ENCODE measurements at regions not wholly inside any gene's neighbourhood (a gene's known extent, or its start where the extent isn't known, plus 50 kb on each side); places are given as distances from the start of the nearest gene placed in this dataset.
"Not testable (repeated sequence)": the region's sequence is repeated elsewhere in the genome, so short reads cannot be mapped to it uniquely, and the experiment has no call there.

DNA sequence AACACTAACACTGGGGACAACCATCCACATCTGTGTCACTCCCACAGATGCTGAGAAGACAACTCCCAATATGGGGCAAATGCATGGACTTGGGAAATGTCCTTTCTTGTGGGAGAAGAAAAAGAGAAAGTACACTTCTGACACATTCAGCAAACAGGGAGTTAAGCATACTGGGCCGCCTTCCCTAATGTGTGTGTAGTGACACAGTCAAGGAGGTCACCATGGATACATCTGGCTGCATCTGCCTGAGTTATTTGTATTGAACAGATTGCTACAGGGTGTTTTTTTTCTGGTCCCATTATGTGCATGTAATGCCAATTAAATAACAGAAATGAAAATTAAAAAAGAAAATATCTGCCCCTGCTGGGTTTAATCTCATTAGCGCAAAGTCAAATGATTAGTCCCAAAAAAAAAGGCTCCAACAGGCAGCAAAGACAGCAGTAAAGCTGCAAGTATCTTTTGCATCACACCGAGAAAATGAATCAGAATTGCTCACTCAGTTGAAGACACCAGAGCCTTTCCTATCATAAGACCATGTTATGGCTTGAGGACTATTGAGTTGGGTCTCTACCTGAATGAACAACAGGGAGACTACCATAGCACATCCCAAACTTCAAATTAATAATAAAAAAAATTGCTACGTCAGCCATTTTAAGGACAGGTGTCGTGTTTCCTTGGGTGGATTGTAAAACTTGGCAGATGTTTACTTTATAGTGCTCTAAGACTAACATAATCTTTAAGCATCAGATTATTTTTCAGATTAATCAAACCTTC, 395.9 kb downstream of the DTWD2 start:
- DNase-seq (no peak), ATAC-seq (no peak)
- intact Hi-C loops (cut with DNase I), result no loop called here
- Histone ChIP-seq H3K27ac (no peak overlapping the region), H3K9me3 (no peaks in the 10 kb centered on the region), H3K4me1 (no peaks in the 10 kb centered on the region), H3K36me3 (no peaks in the 10 kb centered on the region), H3K4me3 (no peak overlapping the region), H3K27me3 (no peaks in the 10 kb centered on the region)
- TF ChIP-seq, protein P1, sequence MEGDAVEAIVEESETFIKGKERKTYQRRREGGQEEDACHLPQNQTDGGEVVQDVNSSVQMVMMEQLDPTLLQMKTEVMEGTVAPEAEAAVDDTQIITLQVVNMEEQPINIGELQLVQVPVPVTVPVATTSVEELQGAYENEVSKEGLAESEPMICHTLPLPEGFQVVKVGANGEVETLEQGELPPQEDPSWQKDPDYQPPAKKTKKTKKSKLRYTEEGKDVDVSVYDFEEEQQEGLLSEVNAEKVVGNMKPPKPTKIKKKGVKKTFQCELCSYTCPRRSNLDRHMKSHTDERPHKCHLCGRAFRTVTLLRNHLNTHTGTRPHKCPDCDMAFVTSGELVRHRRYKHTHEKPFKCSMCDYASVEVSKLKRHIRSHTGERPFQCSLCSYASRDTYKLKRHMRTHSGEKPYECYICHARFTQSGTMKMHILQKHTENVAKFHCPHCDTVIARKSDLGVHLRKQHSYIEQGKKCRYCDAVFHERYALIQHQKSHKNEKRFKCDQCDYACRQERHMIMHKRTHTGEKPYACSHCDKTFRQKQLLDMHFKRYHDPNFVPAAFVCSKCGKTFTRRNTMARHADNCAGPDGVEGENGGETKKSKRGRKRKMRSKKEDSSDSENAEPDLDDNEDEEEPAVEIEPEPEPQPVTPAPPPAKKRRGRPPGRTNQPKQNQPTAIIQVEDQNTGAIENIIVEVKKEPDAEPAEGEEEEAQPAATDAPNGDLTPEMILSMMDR (IDR thresholded peaks at IDR 0.05), result no peak

DNA sequence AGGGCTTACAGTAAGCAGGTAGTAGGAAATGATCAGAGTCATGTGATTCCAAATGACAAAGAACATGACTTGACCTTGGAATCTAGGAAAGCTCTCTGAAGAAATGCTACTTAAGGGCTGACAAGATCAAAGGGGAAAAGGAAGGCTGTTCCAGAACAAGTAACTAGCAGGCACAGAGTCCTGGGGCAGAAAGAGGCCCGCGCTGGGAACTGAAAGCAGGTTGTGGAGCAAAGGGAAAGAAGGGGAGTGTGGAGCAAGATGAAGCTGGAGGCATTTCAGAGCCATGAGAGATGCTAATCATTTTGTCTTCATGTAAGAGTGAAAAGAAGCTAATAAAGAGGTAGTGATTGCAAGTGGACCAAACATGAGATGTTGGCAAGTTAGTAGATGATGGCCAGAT, 397.5 kb downstream of the DTWD2 start:
- TF ChIP-seq, protein P1 (IDR thresholded peaks at IDR 0.05), result no peak

DNA sequence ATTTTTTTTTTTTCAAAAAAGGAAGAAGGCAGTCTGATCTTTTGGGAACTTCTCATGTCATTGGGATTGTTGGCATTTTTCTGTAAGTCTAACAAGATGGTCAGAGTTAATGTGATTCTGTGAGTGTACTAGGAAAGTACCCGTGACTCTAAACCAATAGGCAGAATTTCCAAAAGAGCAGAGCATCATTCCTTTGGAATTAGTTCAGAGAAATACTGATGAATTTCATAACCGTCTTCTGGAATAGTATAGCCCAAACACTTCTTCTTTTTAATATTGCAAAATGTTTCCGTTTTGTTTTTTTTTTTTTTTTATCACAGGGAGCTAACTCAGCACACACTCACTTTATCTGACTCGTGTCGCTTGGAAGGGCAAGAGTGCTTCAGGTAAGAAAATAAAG, 407.4 kb downstream of the DTWD2 start:
- ATAC-seq (no peak), DNase-seq (no peak)
- no peaks in the 10 kb centered on the region for H3K27me3 ChIP-seq
- intact Hi-C loops (cut with DNase I), result no loop called here
- no peak overlapping the region for H3K4me3 ChIP-seq
- H3K9me3 ChIP-seq, result no peaks in the 10 kb centered on the region
- H3K4me1 ChIP-seq, result no peaks in the 10 kb centered on the region
- H3K27ac ChIP-seq, result no peak overlapping the region
- TF ChIP-seq, protein P1 (IDR thresholded peaks at IDR 0.05), result no peak
- H3K36me3 ChIP-seq, result no peaks in the 10 kb centered on the region

More for the DNA sequence above, 397.5 kb downstream of the DTWD2 start:
- Histone ChIP-seq H3K4me1 (no peaks in the 10 kb centered on the region), H3K36me3 (no peaks in the 10 kb centered on the region), H3K9me3 (no peaks in the 10 kb centered on the region), H3K27ac (no peak overlapping the region), H3K27me3 (no peaks in the 10 kb centered on the region), H3K4me3 (no peak overlapping the region)
- no peak for ATAC-seq
- intact Hi-C loops (cut with DNase I), result no loop called here
- no peak for DNase-seq

- no peak for DNase-seq
- intact Hi-C loops (cut with DNase I), result no loop called here
- TF ChIP-seq, protein P1 (IDR thresholded peaks at IDR 0.05), result no peak
- no peaks in the 10 kb centered on the region for H3K27me3 ChIP-seq
- no peak overlapping the region for H3K27ac ChIP-seq
- no peak overlapping the region for H3K4me3 ChIP-seq
- H3K36me3 ChIP-seq, result no peaks in the 10 kb centered on the region
- H3K9me3 ChIP-seq, result no peaks in the 10 kb centered on the region
- no peaks in the 10 kb centered on the region for H3K4me1 ChIP-seq
- ATAC-seq, result no peak
These were observed 410.3 kb downstream of the DTWD2 start for GRCh38 chr5:118578093-118578492.

DNA sequence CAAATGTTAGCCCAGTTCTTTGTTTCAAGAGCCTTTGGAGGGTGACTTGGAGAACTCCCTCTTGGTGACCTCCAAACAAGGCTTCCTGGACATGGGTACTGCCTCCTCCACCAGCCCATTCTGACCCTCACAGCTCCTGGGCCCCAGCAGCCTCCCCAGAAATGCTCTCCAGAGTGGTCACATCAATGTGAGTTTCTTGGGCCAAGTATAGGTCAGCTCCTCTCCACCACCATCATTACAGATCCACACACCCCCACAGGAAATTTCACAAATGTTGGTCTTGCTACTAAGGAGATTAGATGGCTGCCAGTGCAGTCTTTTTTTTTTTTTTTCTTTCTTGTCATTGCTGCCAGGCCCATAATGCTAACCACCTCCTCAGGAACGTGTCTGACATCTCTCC, 410.7 kb downstream of the DTWD2 start:
- Histone ChIP-seq H3K4me3 (no peak overlapping the region), H3K36me3 (no peaks in the 10 kb centered on the region), H3K4me1 (no peaks in the 10 kb centered on the region), H3K27ac (peak overlapping the region; percentile 17), H3K27me3 (no peaks in the 10 kb centered on the region), H3K9me3 (no peaks in the 10 kb centered on the region)
- TF ChIP-seq, protein P1 (IDR thresholded peaks at IDR 0.05), result no peak
- intact Hi-C loops (cut with DNase I), result no loop called here
- no peak for DNase-seq
- no peak for ATAC-seq

DNA sequence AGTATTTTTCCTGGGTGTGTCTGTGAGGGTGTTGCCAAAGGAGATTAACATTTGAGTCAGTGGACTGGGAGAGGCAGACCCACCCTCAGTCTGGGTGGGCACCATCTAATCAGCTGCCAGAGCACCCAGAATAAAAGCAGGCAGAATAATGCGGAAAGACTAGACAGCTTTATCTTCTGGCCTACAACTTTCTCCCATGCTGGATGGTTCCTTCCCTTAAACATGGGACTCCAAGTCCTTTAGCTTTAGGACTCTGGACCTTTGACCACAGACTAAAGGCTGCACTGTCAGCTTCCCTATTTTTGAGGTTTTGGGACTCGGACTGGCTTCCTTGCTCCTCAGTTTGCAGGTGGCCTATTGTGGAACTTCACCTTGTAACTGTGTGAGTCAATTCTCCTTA, 418.1 kb downstream of the DTWD2 start:
- H3K27ac ChIP-seq; intact Hi-C loops (cut with DNase I); DNase-seq; H3K27me3 ChIP-seq; ATAC-seq; H3K4me3 ChIP-seq; H3K4me1 ChIP-seq; H3K9me3 ChIP-seq; H3K36me3 ChIP-seq: not testable (repeated sequence)

DNA sequence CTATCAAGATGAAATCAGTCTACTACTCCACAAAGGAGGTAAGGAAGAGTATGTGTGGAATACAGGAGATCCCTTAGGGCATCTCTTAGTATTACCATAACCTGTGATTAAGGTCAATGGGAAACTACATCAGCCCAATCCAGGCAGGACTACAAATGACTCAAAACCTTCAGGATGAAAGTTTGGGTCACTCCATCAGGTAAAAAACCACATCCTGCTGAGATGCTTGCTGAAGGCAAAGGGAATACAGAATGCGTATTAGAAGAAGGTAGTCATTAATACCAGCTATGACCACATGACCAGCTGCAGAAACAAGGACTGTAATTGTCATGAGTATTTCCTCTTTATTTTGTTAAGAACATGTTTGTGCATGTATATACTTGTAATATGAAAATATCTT, 418.8 kb downstream of the DTWD2 start:
- H3K27me3 ChIP-seq; DNase-seq; H3K36me3 ChIP-seq; H3K9me3 ChIP-seq; H3K27ac ChIP-seq; H3K4me1 ChIP-seq; intact Hi-C loops (cut with DNase I); H3K4me3 ChIP-seq; ATAC-seq: not testable (repeated sequence)
